GM18520 (cell line): ENCODE measurements at regions not wholly inside any gene's neighbourhood (a gene's known extent, or its start where the extent isn't known, plus 50 kb on each side); places are given as distances from the start of the nearest gene placed in this dataset.

Source experiments
- ATAC-seq: cut with Tn5 transposase; IDR thresholded peaks from one replicate; pipeline ENCODE4 v1.9.1; 2021; ENCODE audit not compliant: unreplicated experiment

DNA sequence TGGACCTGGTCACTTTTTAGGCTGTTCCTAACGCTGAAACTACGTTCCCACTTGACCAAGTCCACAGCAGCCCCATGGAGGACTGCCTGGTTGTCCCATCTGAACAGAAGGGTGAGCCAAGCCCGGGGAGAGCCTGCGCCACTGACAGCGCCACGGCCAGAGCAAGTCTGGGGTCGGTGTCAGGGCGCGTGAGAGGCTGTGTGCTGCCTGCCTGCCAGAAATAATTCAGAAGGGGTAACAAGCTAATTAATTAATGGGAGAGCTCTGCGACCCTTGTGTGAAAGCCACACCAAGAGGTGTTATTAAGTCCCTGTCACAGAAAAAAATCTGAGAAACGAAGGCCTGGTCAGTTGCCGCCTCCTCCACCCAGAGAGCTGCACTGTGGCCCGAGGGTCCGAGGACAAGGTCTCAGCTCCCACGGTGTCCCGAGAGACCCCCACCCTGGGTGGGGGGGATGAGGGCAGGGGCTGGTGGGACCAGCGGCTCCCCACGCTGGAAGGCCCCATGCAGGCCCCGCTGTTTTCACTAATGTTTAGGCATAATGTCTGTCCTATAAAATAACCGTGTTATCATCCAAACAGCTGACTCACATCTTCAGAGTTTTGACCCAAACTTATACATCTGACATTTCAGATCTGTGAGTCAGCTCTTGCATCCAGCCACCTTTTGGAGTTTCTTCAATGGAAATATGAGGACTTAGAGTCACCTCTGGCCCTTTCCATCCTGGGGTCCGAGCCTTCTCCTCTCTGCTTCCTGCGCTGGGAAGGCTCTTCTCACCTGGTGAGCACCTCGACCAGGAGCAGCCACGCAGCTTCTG is 58.5 kb downstream of the DLL1 start:
- no peak for ATAC-seq

DNA sequence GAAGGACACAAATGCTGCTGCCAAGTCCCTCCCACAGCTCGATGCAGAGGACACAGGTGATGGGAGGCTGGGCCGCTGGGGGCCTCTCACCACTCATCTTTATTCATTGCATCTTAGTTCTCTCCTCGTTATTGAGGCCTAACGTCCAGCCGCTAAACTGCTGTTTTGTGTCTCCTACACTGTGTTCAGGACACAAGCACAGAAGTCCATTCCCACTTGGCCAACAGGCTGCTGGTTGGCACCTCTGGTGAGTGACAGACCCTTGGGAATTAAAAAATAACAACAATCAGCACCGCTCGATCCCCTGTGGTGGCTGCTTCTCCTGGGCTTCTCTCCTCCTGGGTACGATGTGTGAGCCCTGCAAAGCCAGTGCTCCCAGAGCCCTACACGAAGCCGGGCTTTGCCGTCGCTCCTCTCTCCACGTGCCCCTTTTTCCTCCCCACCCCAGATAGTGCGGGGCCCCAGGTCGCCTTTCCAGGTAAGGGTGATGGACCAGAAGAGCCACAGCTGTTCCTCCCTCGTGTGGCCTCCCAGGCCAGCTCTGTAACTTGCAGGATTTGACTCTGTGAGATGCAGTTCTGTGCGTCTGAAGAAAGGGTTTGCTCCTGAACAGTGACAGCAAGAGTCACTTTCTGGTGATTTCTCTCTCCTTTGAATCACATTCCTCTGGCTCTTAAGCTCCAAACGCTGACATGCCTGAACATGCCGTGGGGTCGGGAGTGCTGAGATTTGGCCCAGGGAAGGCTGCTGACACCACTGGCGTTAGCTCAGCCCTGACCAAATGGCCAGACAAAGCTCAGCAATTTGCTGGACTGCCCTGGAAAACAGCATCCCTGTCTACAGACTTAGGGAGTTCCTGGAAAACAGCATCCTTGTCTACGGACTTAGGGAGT is 59.3 kb downstream of the DLL1 start:
- no peak for ATAC-seq

DNA sequence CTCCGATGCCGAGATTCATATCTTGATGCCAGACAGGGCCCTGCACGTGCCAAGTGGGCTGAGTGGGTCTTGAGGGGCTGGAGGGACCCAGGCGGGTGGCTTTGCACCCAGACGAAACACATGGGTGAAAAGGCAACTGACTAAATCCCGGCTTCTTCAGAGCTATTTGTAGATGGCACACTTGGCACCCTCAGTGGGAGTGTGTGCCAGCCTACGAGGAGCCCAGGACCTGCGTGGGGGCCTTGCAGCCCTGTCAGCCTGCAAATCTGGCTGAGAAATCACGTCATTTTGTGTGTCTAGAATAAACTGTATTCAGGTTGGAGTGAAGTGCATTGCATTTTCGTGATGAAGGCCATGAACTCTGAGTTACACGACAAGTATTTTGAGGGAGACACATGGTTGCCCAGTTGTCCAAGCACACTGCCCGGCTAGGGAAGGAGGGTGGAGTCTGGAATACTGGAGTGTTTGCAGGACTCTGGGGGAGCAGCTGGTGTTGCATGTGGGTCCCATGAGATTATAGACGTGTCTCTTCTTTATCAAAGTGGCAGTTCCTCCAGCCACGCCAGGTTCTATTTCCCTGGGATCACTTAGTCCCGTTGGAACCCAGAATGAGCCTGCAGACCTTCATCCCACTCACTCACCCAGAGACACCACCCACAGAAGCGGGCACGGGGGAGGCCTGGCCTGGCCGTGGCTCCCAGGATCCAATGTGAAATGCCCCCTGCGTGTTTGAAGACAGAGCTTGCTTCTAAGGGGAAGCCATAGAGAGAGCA is 60.2 kb downstream of the DLL1 start:
- no peak for ATAC-seq

DNA sequence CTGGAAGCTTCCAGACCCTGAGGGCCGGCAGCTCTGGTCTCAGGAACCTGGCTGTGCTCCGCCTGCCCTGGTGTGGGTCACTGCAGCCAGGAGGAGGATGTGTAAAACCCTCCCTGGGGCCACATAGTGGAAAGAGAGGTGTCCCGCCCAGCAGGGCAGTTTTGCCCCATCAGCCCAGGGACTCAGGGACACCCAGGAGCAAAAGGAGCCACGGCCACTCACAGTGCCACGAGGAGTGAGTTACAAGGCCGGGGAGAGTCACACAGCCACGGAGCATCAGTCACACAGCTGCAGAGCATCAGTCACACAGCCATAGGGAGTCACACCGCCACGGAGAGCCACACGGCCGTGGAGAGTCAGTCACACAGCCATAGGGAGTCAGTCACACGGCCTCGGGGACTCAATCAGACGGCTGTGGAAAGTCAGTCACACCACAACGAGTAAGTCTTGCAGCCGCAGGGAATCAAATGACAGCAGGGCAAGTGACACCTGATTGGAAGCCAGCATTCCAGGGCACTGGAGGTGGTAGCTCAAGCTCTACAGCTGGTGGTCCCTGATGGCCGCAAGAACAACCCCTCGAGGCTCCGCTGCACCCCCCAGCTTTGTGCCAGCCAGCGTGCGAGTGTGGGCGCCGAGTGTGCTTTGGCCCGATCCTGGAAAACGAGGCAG is 60.9 kb downstream of the DLL1 start:
- ATAC-seq, result no peak

DNA sequence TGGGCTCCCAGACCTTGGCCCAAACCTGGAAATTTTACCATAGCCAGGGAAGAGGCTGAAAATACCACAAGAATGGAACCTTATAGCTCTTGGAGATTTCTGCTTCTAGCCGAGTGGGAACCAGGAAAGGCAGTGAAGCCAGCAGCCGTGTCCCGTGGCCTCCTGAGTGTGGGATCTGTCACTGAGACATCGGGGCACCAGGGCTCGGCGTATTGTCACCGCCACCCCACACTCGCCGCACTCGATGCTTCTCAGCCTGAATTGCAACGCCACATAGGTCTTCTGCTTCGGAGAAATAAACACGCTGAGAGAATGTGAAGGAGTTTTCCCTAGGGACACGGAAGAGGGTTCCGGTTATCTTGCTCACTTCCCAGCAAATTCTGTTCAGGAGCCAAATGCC is 61.5 kb downstream of the DLL1 start:
- ATAC-seq, result no peak

DNA sequence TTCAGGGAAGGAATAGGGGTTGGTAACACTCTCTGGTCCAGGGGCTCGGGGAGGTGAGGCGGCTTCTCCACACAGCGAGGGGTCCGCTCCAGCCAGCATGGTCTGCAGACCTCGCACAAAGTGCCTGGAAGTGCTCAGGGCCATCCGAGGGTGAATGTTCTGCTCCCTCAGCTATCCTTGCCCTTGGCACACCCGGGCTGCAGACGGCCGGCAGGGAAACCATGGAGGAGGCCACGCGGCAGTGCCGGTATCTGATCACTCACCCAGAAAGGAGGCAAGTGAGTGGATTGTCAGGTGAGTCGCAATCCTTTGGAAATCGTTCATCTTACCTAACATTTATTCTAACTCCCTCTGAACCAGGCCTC is 62.0 kb downstream of the DLL1 start:
- no peak for ATAC-seq

DNA sequence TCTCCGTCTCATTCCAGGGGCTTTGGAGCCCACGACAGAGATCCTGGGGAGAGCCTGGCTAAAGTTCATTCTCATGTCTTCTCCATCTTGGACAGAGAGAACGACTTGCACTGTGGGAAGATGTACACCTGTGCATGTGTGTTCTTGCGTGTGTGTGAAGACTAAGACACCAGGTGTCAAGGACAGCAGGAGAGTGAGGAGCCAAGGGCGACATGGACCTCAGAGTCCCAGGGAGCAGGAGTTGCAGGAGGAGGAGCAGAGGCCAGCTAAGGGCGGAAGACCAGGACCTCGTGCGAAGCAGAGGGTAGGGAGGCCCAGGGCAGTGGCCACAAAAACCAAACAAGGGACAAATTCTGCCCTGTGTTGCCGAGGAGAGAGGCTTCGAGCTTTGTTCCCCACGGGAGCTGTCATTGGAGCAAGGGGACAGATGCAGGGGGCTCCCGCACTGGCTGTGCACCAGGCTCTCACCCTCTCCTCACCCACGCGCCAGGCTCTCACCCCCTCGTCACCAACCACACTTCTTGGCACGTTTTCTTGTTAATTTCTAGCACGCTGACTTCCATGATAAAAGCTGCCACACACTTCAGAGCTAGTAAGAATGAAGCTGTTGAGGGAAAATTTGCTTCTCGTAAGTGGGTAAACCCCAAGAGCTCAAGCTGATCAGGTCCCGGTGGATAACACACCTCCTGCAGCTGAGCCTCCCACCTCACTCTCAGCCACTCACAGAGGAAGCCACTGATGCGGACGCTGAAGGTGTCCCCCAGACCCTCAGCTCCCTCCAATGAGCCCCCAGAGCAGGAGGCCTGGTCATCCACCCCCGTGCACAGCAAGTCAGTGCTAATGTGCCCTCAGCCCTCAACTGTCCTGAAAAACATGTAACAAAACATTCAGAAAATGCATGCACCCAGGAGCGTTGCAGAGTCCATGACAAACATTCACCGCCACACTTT is 62.6 kb downstream of the DLL1 start:
- ATAC-seq, result no peak

DNA sequence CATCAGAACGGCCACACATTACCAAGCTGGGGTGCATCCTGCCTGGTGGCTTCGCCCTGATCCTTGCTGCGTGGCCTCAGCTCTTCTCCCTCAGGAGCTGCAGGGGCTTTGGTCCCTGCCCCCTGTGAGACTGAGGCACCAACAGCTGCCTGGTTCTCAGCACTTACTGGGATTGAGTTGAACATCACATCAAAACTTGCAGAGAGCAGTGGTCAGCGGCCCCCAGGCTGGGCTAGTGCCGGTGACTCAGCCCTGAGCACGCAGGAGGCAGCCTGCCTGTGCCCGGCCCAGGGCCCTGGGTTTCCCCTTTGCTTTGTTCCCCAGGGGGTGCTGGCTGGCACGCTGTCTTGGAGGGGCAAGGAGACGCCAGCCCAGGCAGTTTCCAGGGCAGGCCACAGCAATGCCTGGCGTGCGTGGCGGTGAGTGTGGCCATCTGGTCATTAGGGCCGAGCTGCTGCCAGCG is 63.3 kb downstream of the DLL1 start:
- ATAC-seq, result no peak

DNA sequence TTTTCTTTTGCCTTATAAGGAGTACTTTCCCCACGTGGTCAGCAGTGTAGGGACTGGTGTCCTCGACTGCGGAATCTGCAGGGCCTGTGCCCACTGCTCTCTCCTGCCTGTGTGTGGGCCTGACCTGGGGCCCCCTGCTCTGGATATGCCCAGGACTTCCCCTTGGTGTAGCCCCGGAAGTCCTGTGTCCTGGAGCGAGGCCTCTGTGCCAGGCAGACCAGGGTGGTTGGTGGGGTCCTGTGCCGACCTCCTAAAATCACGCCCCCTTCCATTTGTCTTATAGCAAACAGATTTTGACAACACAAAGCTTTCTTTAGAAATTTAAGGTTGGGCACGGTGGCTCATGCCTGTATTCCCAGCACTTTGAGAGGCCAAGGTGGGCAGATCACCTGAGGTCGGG is 64.2 kb downstream of the DLL1 start:
- no peak for ATAC-seq

DNA sequence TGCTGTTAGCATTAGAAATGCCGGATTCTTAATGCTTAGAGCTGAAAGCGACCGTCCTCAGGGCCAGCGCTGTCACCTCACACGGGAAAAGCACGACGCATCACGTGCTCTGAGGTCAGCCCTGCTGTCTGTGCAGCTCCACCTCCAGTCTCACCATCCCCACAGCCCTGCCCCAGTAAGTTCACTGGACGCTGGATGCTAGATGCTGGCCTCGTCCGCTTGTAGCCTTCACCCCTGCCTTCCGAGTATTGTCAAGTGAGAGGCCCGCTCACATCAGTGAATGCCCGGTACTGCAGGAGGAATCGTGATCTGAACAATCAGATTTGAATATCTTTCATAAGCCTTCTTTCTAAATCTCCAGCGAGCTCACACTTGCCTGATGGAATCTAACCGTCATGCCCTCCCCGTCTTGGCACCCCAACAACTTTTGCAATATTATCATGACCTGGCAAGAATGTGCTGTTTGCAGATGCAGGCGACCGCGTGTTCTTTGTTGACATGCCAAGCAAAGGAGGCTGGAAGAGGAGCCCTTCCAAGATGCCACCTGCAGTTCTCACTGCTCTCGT is 64.9 kb downstream of the DLL1 start:
- ATAC-seq, result no peak

DNA sequence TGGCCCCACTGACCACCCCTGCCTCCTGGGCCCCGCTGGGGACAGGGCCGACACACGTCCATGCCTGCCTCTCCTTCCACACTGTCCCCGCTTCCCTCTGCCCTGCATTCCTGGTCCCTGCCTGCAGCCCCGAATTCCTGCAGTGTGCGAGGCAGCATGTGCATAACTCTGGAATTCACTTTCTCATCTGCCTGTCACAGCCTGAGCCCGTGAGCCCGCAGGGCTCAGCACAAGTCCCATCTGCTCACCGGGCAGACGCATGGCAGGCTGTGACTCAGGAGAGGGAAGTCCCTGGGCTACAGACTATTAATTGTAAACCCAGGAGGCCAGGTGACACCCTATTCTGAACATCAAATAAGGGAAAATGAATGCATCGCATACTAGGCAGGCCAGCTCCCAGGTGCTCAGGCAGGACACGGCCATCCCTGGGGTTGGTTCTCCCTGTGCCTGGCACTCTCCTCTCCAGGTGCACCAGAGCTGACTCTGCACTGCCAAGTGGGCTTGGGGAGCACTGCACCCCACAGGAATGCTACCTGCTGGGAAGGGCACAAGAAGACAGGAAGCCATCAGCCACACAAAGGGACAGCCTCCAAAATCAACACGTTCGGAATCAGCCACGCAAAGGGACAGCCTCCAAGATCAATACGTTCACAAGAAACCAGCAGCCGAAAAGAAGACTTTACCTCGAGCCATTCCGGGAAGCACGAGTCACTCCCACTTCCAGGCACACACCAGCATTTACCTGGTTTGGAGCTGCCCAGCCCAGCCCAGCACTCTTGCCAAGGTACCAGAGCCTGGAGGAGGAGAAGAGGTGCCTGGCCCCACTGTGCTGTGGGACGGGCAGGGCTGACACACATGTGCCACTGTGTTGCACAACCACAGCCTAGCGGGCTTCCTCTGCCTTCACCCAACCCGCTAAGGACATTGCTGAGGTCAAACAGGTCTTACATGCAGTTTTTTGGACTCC is 65.9 kb downstream of the DLL1 start:
- ATAC-seq, result no peak

DNA sequence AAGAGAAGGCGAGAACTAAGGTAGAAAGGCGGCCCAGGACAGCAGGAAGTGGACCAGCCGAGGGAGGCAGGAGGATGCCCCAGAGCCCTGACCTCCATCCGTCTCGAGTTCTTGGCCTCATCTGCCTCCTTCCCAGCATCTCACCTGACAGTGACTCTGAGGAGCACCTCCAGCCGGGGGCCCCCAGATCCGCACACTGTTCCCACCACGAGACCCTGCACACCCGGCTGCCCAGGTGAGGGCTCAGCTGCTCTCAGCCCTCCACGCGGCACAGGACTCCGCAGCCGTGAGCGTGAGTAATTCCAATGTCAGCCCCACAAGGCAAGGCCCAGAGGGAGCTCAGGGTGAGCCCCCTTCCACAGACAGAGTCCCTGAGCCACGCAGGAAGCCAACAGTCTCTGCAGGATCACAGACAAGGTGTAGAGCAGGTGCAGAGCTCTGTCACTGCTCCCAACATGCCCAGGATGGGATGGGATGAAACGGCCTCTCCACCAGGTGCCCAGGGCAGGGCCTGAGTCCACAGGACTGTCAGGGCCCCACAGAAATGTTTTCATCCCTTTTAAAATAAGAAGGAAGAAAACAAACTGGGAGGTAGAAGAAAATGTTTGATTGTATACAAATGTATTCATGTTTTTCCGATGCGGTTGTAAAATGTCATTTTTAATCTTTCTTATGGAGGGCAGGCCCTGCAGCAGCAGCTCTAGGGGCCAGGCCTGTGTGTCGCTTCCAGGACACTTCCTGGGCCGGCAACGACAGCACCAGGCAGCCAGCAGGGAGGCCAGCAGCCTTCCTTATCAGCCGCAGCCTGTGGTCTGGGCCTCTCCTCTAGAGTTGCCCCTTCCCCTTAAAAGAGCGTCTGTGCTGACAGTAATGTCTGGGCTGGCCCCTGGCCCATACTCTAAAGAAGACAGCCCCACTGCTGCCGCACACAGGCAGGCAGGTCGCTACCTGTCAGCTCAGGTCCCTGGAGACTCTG is 66.9 kb downstream of the DLL1 start:
- ATAC-seq, result no peak

DNA sequence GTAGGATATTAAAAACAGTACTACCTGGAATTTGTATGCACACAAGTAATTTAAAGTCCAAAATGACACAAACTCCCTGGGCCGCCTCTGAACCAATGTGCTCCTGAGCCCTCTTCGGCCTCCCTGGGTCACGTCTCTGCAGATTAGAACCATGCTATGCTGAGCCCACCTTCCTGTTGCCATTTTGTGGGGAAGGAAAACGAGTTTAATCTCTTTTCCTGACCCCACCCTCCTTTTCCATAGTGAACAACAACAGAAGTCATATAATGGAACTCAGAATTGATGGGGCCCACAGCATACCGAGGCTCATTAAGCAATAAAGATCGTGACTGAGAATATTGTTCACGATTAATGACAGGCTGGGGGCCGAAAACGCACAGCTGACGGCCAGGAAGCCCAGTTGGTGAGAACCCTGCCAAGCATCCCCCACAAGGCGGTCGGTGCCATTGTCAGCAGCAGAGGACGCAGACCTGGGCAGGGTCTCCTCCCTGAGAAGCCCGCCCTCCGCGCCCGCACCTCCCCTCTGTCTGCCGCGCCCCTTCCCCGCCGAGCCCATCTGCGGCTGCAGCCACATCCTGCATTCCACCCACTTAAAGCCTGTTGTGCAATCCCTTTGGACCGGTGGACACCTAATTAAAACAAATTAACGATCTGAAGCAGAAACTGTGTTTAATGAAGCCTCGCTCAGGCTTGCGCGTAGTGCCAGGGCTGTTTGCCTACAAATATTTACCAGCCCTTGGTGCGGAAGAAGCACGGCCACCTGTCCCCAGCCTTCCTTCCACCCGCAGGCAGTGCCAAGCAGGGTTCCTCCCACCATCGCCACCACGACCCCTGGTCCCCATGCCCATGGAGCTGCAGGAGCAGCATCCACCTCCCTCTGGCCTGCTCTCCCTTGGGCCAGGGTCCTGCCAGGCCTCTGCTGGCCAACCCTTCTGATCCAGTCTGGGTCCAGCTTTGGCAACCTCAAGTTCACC is 68.1 kb downstream of the DLL1 start:
- ATAC-seq, result no peak

DNA sequence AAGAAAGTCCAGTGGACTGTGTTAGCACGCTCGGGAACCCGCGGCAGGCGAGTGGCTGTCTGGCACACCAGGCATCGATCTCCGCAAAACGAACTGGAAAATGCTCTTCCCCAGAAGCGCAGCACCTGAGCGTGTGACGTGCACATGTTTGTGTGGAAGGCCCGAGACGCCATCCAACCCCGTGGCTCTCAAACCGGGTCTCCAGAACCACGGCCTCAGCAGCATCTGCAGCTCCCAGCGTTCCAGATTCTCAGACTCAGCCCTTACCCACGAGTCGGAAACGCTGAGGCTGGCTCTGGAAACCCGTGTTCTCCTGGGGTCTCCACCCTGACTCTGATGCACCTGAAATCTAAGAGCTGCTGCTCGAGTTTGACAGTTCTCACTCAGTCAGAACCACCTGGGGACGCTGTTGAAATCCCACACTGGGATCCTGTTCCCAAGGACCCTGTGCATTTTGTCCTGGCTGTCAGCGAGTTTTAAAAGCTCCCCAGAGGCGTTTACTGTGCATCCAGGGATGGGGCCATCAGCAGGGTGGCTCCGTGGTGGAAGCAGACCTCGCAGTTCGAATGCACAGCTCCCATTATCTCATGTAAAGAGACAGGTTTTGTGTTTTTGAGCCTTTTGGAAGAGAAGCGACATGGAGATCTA is 69.0 kb downstream of the DLL1 start:
- no peak for ATAC-seq

DNA sequence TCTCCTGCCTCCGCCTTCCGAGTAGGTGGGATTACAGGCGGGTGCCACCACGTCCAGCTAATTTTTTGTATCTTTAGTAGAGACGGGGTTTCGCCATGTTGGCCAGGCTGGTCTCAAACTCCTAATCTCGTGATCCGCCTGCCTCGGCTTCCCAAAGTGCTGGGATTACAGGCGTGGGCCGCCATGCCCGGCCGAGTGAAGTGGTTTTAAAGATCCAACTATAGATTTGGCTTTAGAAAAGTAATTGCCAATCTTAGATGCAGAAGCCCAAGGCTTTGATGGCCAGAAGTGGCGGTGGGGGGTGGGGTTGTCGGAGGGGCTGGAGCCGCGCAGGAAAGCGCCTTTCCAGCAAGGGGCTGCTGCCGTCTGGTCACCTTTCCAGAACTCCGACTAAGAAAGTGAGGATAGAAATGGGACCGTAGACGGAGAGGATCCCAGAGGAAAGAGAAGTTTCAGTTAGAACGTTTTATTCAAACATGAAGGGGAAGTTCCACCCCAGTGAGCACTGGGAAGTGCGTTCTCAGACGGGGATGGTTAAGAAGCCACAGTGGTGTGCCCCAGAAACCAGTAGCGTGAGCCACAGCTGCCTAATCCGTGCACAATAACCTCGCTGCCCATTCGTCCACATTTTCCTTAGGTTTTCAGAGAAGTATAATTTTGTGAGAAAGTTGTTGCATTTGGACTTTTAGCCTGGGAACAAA is 69.7 kb downstream of the DLL1 start:
- ATAC-seq, result no peak
